ENCODE measurements at regions not wholly inside any gene's neighbourhood (a gene's known extent, or its start where the extent isn't known, plus 50 kb on each side); places are given as distances from the start of the nearest gene placed in this dataset.

GRCh38 chr6:170136541-170137175 lies 154.2 kb downstream of the DLL1 start:
- intact Hi-C loops (cut with micrococcal nuclease): no loop called here

DNA sequence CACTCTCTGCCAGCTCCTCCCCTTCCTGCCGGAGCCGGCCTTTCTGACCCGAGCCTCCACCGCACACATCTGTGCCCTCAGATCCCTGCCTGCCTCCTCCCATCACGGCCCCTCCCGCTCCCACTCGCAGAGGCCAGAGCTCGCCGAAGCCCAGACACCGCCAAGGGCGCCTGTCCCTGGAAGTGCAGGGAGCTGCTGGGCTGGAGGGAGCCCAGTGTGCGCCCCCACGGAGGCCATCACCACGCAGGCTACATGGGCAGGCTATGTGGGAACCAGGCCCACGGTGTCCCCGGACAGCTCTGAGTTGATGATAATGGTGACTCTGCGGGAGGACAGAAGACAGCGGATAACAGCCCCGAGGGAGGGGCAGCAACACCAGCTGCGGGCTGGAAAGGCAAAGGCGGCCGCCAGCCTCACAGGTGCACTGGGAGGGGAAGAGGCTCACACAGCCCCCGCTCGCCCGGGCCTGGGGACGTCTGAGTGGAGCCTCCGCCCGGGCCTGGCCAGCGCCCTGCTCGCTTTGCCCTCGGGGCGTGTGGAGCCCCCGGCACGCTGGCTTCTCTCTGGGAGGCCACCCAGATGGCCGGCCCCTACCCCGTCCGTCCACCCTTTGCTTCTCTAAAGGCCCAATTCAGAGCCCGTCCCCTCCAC lies 154.9 kb downstream of the DLL1 start:
- intact Hi-C loops (cut with micrococcal nuclease): no loop called here

DNA sequence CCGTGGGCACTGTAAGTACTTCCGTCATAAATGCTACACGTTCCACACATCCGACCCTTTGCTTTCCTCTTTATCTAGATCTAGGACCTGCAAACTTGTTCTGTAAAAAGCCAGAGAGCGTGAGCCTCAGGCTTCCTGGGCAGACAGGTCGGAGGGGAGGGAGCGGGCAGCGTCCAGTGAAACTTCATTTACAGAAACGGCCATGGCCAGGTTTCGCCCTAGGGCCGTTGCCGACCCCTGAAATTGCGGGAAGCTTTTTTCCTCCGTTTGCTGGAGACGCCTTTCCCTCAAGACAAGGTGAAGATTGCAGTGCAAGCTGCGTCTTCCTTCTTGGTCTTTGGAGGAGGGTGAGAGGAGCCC lies 155.4 kb downstream of the DLL1 start:
- intact Hi-C loops (cut with micrococcal nuclease): no loop called here

- intact Hi-C loops (cut with micrococcal nuclease): no loop called here
Measured at GRCh38 chr6:170134471-170135440, 156.1 kb downstream of the DLL1 start.

DNA sequence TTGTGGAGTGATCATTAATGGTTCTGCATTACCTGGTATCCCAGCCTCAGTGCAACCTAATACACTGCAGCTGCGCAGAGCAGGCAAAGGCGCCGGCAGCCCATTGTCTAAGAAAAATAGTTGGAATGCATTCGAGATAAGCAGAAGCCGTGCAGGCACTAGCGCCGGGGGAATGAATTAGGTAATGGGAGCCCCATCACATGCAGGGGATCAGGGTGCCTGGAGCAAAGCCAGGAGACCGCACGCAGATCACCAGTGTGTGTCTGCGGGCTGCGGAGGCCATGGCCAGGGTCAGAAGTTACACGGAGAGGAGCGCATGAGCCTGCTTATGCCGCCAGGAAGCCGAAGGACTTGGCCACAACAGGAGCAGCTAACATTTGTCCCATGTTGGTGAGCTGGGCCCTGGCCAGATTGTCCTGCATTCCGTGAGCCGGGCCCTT lies 156.8 kb downstream of the DLL1 start:
- intact Hi-C loops (cut with micrococcal nuclease): no loop called here

DNA sequence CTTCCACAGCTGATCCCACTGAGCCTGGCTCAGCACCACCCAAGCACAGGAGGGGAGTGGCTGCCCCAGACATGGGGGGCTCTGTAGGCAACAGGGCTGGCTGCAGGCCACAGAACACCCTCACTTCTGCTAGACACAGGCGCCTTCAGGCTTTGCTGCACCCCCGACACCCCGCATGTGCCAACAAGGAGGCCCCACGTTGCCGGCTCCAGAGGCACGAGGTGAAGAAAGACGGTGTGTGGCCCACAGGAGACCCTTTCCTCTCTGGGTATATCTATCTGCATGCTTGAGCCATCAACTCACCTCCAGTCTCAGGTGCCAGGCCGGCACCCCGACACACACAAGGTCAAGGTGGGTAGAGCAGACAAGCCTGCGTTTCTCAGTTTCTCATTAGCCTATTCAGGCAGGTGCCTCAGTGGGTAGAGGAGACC lies 158.3 kb downstream of the DLL1 start:
- intact Hi-C loops (cut with micrococcal nuclease): no loop called here

DNA sequence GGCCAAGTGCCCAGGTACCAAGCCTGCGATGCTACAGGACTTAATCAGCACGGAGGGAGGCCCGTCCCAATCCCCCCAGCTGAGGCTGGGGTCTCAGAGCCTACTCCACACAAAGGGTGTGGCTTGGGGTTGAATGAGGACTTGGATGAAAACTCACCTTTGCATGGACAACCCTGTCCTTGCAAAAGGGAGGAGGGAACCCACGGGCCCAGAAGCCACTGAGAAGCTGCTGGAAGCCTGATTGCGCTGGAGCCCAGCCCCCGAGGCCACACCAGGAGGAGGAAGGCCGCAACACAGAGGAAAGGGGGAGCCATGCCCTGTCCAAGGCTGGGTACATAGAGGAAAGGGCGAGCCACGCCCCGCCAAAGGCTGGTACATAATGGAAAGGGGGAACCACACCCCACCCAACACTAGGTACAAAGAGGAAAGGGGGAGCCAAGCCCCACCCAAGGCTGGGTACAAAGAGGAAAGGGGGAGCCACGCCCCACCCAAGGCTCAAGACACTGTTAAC lies 158.8 kb downstream of the DLL1 start:
- intact Hi-C loops (cut with micrococcal nuclease): no loop called here

DNA sequence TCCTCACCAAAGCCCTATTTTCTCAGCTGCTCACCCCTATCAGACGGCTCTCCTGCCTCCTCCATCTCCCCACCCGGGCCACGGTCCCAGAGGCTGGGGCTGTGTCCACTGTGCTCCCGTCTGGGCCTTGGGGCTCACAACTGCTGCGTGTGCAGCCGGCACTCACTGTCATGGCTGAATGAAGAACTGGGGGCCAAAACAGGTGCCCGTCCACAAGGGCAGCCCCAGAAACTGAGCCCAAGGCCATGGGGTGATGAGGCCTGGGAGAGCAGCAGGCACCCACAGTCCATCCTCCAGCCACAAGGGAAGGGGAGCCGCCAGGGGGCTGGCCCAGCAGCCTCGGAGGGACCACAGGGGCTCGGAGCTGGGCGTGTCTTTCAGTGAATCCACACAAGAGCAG lies 159.5 kb downstream of the DLL1 start:
- intact Hi-C loops (cut with micrococcal nuclease): no loop called here

DNA sequence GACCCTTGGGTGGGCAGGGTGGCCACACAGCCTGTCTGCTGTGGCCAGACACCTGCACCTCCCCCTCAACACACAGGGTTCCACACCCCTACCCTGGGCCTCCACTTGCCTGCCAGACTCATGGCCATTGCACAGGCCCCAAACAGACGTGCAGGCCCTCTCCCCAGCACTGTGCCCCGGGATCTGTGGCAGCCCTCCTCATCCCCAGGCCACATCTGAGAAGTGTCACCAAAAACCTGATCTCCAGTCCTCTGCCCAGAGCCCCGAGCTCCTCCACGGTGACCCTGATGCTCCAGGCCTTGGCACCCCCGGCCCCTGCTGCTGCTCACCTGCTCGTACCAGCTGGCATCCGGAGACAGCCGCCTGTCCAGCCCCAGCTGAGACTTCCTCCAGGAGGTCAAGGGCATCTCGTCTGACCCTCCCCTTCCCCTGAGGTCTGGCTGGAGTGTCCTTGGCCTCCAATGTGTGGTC lies 160.1 kb downstream of the DLL1 start:
- intact Hi-C loops (cut with micrococcal nuclease): no loop called here

DNA sequence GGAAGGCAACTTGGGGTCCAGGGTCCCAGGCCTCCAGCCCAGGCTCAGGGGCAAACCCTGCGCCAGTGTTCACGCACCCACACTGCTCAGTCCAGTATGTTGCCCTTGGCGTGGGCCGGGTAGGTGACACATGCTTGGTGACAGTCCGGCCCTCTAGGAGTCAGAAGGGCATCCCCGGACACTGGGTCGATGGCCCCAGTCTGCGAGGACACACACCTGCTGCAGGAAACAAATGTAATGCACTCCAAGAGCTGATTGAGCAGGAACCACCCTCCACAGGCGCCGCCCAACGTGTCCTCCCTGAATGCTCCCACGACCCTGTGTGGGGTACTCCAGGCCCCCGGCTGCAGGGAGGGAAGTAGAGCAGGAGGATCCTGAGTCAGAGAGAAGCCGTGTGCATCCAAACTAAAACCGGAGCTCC lies 160.7 kb downstream of the DLL1 start:
- intact Hi-C loops (cut with micrococcal nuclease): no loop called here

DNA sequence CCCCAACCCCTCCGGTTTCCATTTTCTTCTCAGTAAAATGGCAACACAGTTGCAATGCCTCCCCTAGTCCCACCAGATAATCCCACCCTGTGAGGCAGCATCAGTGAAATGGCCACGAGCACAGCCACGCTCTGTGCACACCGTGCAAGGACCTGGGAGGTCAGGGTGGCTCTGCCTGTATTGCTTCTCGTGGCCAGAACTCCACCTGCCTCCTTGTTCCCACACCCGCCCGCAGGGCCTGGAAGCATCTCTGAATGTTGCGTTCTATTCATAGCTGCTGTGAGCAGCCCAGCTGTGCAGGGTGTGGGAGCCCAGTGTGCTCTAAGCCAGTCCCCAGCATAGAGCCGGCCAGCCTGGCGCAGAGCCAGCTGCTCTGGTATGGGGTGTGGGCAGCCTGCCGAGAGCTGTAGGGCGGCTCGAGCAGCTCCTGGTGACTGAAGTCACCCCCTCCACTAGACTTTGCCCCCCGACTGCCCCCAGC lies 161.1 kb downstream of the DLL1 start:
- intact Hi-C loops (cut with micrococcal nuclease): no loop called here

- intact Hi-C loops (cut with micrococcal nuclease): no loop called here
Measured at GRCh38 chr6:170128811-170129681, 161.8 kb downstream of the DLL1 start.

GRCh38 chr6:170128346-170128745 lies 162.5 kb downstream of the DLL1 start:
- intact Hi-C loops (cut with micrococcal nuclease): no loop called here

- intact Hi-C loops (cut with micrococcal nuclease): no loop called here
Measured at GRCh38 chr6:170127151-170127550, 163.7 kb downstream of the DLL1 start.

DNA sequence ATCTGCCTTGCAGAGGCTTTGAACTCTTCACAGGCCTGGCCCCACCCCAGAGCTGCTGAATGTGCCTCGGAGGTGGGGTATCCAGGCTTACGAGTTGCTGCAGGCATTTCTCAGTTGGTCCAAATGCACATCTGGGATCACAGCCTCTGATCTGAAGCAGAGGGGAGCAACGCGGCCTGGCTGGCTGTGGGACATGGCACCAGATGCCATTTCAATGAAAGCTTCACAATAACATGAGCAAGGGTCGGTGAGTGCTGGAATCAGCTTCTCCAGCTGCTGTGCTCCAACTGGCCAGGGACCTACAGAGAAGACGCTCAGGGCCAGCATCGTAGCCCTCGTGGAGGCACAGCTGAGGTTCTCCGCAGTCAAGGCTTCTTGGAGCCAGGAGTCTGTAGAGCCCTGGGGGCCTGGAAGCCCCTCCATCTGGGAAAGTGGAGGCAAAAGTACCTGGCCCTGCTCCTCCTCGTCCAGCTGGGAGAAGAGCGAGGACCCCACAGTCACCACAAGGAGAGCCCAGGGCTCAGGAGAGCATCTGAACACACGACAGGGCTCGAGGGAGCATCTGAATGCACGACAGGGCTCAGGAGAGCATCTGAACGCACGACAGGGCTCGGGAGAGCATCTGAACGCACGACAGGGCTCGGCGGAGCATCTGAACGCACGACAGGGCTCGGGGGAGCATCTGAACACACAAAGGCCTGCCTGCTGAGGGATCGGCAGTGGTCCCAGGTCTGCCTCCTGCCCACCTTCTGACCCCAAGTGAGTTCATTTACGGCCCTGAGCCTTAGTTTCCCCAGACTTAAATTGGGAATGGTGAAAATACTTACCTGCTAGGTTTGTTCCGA lies 165.2 kb downstream of the DLL1 start:
- intact Hi-C loops (cut with micrococcal nuclease): no loop called here

GRCh38 chr6:170124836-170125235 lies 166.0 kb downstream of the DLL1 start:
- intact Hi-C loops (cut with micrococcal nuclease): no loop called here

- intact Hi-C loops (cut with micrococcal nuclease): no loop called here
Measured at GRCh38 chr6:170124150-170124549, 166.7 kb downstream of the DLL1 start.

GRCh38 chr6:170122651-170123050 lies 168.2 kb downstream of the DLL1 start:
- intact Hi-C loops (cut with micrococcal nuclease): no loop called here

DNA sequence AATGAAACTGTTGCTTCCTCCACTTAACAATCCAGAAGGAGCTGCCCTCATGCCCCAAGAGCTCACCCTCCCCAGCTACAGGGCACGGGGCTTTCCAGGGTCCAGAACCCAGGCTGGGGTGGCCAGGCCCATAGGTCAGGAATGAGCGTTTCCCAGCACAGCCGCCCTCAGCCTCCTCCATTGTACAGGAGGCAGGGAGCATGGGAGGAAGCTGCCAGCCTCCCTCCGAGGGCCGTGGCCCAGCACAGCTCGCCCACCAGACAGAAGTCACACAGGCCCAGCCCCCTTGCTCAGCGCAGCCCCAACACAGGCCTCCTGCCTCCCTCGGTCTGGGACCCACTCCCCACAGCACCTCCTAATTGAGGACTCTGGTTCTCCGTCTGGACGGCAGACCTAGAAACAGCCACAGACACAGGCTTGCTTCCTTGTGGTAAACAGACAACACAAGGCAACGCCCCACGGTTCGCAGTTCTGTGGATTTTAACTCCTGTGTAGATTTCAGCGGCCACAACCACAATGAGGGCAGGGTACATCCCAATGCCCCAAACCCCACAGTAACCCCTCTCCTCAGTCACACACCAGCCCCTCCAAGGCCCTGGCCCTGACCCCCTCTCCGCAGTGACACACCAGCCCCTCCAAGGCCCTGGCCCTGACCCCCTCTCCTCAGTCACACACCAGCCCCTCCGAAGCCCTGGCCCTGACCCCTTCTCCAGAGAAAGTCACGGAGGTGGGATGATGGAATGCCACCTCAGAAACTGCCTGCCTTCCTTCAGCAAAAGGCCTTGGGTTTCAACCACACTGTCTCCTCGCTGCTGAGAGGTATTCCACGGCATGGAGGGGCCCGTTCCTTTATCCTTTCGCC lies 173.5 kb downstream of the DLL1 start:
- intact Hi-C loops (cut with micrococcal nuclease): no loop called here
